CD14-positive monocyte (primary cell): ENCODE measurements at regions not wholly inside any gene's neighbourhood (a gene's known extent, or its start where the extent isn't known, plus 50 kb on each side); places are given as distances from the start of the nearest gene placed in this dataset.
"Not testable (repeated sequence)": the region's sequence is repeated elsewhere in the genome, so short reads cannot be mapped to it uniquely, and the experiment has no call there.

Source experiments
- DNase-seq, 3 donors: peaks; one replicate each; pipeline ENCODE4 v3.0.0-alpha.2; 2011 to 2022
- H2AFZ ChIP-seq: 2 replicates; pipeline ENCODE4 v1.6.0; 2012; ENCODE audit warnings: mild to moderate bottlenecking, low read depth, low read length, inconsistent platforms; ENCODE audit not compliant: insufficient read depth, poor library complexity, severe bottlenecking
- H3K27ac ChIP-seq, 2 donors: 1 replicate in 1 of 2; 2 replicates in 1 of 2; pipeline ENCODE4 v1.5.1; 2012 to 2013; ENCODE audit warnings: low read length in 2 of 2, control low read depth in 1 of 2, inconsistent platforms in 1 of 2, low read depth in 1 of 2, mild to moderate bottlenecking in 1 of 2
- H3K27me3 ChIP-seq, 2 donors: one replicate each; pipeline versions ENCODE4 v1.6.0 to v1.6.1; 2011 to 2013; ENCODE audit warnings: low read length in 2 of 2; ENCODE audit not compliant: control insufficient read depth in 2 of 2, insufficient read depth in 2 of 2
- H3K36me3 ChIP-seq, 2 donors: replicated peaks in 1 of 2; 1 replicate in 1 of 2; 2 replicates in 1 of 2; pipeline versions ENCODE4 v1.5.1 to v1.6.1; 2012 to 2013; ENCODE audit warnings: low read length in 2 of 2, control low read depth in 1 of 2, inconsistent platforms in 1 of 2, mild to moderate bottlenecking in 1 of 2; ENCODE audit not compliant: insufficient read depth in 2 of 2, control insufficient read depth in 1 of 2
- H3K4me1 ChIP-seq, 2 donors: 1 replicate in 1 of 2; 2 replicates in 1 of 2; pipeline versions ENCODE4 v1.5.1 to v1.6.1; 2012 to 2013; ENCODE audit warnings: low read length in 2 of 2, control low read depth in 1 of 2, inconsistent platforms in 1 of 2, mild to moderate bottlenecking in 1 of 2, moderate library complexity in 1 of 2; ENCODE audit not compliant: insufficient read depth in 2 of 2, control insufficient read depth in 1 of 2
- H3K4me2 ChIP-seq: replicated peaks from 2 replicates; pipeline ENCODE3; 2012; ENCODE audit warnings: low read length, moderate library complexity, mild to moderate bottlenecking; ENCODE audit not compliant: poor library complexity, severe bottlenecking; ENCODE audit errors: extremely low read depth
- H3K4me3 ChIP-seq, 3 experiments: fragments of 200-600 bp in 1 of 3; sonication (generic) in 1 of 3; replicated peaks in 1 of 3; 1 replicate in 2 of 3; 2 replicates in 1 of 3; pipeline ENCODE4 v1.5.1; 2011 to 2013; ENCODE audit warnings: low read length in 3 of 3, mild to moderate bottlenecking in 3 of 3, control low read depth in 2 of 3, low read depth in 2 of 3, inconsistent platforms in 1 of 3, moderate library complexity in 1 of 3
- H3K79me2 ChIP-seq: 2 replicates; pipeline ENCODE4 v1.6.0; 2012; ENCODE audit warnings: mild to moderate bottlenecking, control low read depth, inconsistent platforms, low read length, moderate library complexity; ENCODE audit not compliant: insufficient read depth
- H3K9ac ChIP-seq: 2 replicates; pipeline ENCODE4 v1.6.0; 2017; ENCODE audit warnings: low read length, mild to moderate bottlenecking; ENCODE audit not compliant: insufficient read depth, poor library complexity, severe bottlenecking
- H3K9me3 ChIP-seq, 2 donors: replicated peaks in 1 of 2; 1 replicate in 1 of 2; 2 replicates in 1 of 2; pipeline versions ENCODE4 v1.5.1 to v1.6.1; 2012 to 2013; ENCODE audit warnings: low read length in 2 of 2, control low read depth in 1 of 2; ENCODE audit not compliant: control insufficient read depth in 1 of 2, insufficient read depth in 1 of 2
- H4K20me1 ChIP-seq: 2 replicates; pipeline ENCODE4 v1.6.0; 2012; ENCODE audit warnings: mild to moderate bottlenecking, low read length, control low read depth, moderate library complexity; ENCODE audit not compliant: insufficient read depth
- H3K27ac Mint-ChIP-seq, 7 donors: one replicate each; pipeline ENCODE4 v1.8.0; 2020; ENCODE audit warnings: mild to moderate bottlenecking in 7 of 7, mixed read lengths in 7 of 7, moderate library complexity in 6 of 7, inconsistent platforms in 2 of 7
- H3K27me3 Mint-ChIP-seq, 3 donors: one replicate each; pipeline ENCODE4 v1.8.0; 2021 to 2022; ENCODE audit warnings: low read depth in 3 of 3, mild to moderate bottlenecking in 3 of 3, mixed read lengths in 3 of 3, moderate library complexity in 3 of 3, inconsistent platforms in 1 of 3
- H3K36me3 Mint-ChIP-seq, 2 donors: one replicate each; pipeline ENCODE4 v1.8.0; 2020; ENCODE audit warnings: mixed read lengths in 2 of 2, inconsistent platforms in 1 of 2, mild to moderate bottlenecking in 1 of 2
- H3K4me1 Mint-ChIP-seq: one replicate; pipeline ENCODE4 v1.8.0; 2020; ENCODE audit warnings: mild to moderate bottlenecking, mixed read lengths
- H3K4me3 Mint-ChIP-seq, 2 donors: one replicate each; pipeline ENCODE4 v1.8.0; 2020; ENCODE audit warnings: mild to moderate bottlenecking in 2 of 2, mixed read lengths in 2 of 2, moderate library complexity in 1 of 2
- H3K9me3 Mint-ChIP-seq, 7 donors: one replicate each; pipeline ENCODE4 v1.8.0; 2020 to 2022; ENCODE audit warnings: mixed read lengths in 7 of 7, mild to moderate bottlenecking in 6 of 7, moderate library complexity in 6 of 7, inconsistent platforms in 2 of 7
- CTCF ChIP-seq: fragments of 200-600 bp; IDR thresholded peaks from one replicate; pipeline ENCODE4 v1.8.0; 2022; ENCODE audit warnings: antibody characterized with exemption, mild to moderate bottlenecking
- WGBS: methylation state at CpG from one replicate; pipeline ENCODE4 v1.1.5; 2013; ENCODE audit warnings: missing lambda C conversion rate; ENCODE audit not compliant: insufficient coverage; 5-methylcytosine and 5-hydroxymethylcytosine counted together
- intact Hi-C, 2 donors: fragments of 100-400 bp; cut with micrococcal nuclease; formaldehyde crosslinking; loops; one replicate each; pipeline versions ENCODE4 v1.15.0 to v1.15.1; 2023

GRCh38 chr2:109690822-109691541 lies 76.8 kb downstream of the SOWAHC start:
- Mint-ChIP-seq H3K36me3 (no peaks in the 10 kb centered on the region), H3K27me3 (peaks cover 4 to 9% (median 6%) of the 10 kb centered on the region in 3 donors), H3K4me1 (no peaks in the 10 kb centered on the region), H3K4me3 (no peak overlapping the region), H3K27ac (no peak overlapping the region), H3K9me3 (peaks cover 0 to 2% (median 1%) of the 10 kb centered on the region in 7 donors)
- no peak overlapping the region for H3K9ac ChIP-seq
- no peaks in the 10 kb centered on the region for H4K20me1 ChIP-seq
- no peak for DNase-seq
- no peaks in the 10 kb centered on the region for H3K9me3 ChIP-seq
- no peaks in the 10 kb centered on the region for H3K4me1 ChIP-seq
- no peak overlapping the region for H3K4me3 ChIP-seq
- H3K79me2 ChIP-seq: no peaks in the 10 kb centered on the region
- H3K4me2 ChIP-seq: no peak overlapping the region
- intact Hi-C loops: no loop called here
- no peak overlapping the region for H2AFZ ChIP-seq
- WGBS: 83% methylated on average over 7 of the region's 7 CpGs
- H3K27me3 ChIP-seq: no peaks in the 10 kb centered on the region
- TF ChIP-seq CTCF: no peak
- no peaks in the 10 kb centered on the region for H3K36me3 ChIP-seq
- H3K27ac ChIP-seq: no peak overlapping the region

GRCh38 chr2:109692013-109692743 lies 78.0 kb downstream of the SOWAHC start:
- Histone ChIP-seq H3K36me3 (no peaks in the 10 kb centered on the region), H3K27ac (no peak overlapping the region), H3K79me2 (no peaks in the 10 kb centered on the region), H4K20me1 (no peaks in the 10 kb centered on the region), H3K9me3 (no peaks in the 10 kb centered on the region), H3K4me3 (no peak overlapping the region), H3K27me3 (no peaks in the 10 kb centered on the region), H3K4me1 (no peaks in the 10 kb centered on the region), H2AFZ (peak overlapping the region; percentile 54), H3K4me2 (no peak overlapping the region), H3K9ac (no peak overlapping the region)
- H3K4me1 Mint-ChIP-seq: no peaks in the 10 kb centered on the region
- TF ChIP-seq CTCF: no peak
- H3K27ac Mint-ChIP-seq: no peak overlapping the region
- no peak for DNase-seq
- intact Hi-C loops: no loop called here
- 93% methylated on average over 4 of the region's 15 CpGs for WGBS
- peaks cover 7 to 8% (median 8%) of the 10 kb centered on the region in 3 donors for H3K27me3 Mint-ChIP-seq
- H3K9me3 Mint-ChIP-seq: peaks cover 0 to 2% (median 1%) of the 10 kb centered on the region in 7 donors
- H3K36me3 Mint-ChIP-seq: no peaks in the 10 kb centered on the region
- H3K4me3 Mint-ChIP-seq: no peak overlapping the region

GRCh38 chr2:109692831-109693230 lies 78.7 kb downstream of the SOWAHC start:
- H3K79me2 ChIP-seq, H3K27ac Mint-ChIP-seq, H4K20me1 ChIP-seq, H3K4me1 ChIP-seq, intact Hi-C loops, H3K27me3 ChIP-seq, H2AFZ ChIP-seq, H3K9ac ChIP-seq, H3K4me2 ChIP-seq, H3K27me3 Mint-ChIP-seq, H3K36me3 ChIP-seq, H3K4me3 Mint-ChIP-seq, DNase-seq, H3K36me3 Mint-ChIP-seq, H3K9me3 ChIP-seq, H3K9me3 Mint-ChIP-seq, H3K4me1 Mint-ChIP-seq, H3K27ac ChIP-seq, H3K4me3 ChIP-seq: not testable (repeated sequence)
- 87% methylated on average over 9 of the region's 9 CpGs for WGBS
